ENCODE measurements at regions not wholly inside any gene's neighbourhood (a gene's known extent, or its start where the extent isn't known, plus 50 kb on each side); places are given as distances from the start of the nearest gene placed in this dataset.

DNA sequence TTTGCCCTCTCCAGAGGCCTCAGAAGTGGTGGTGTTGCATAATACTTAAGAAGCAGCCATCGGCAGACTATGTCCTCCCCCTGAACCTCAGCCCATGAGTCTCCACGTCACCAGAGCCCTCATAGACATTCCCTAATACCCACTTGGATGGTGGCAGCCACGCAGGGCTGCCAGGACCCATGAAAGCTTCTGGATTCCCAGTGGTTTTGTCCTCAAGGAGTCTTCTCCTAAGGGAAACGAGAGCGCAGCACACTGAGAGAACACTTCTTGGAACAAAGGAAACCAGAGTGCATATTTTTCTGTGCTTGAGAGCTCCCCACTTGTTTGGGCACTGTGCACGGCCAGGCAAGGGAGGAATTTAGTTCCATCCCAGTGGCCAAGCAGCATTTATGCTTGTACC is 204.1 kb upstream of the DMD start:
- no peak for DNase-seq
- TF ChIP-seq, protein P1, sequence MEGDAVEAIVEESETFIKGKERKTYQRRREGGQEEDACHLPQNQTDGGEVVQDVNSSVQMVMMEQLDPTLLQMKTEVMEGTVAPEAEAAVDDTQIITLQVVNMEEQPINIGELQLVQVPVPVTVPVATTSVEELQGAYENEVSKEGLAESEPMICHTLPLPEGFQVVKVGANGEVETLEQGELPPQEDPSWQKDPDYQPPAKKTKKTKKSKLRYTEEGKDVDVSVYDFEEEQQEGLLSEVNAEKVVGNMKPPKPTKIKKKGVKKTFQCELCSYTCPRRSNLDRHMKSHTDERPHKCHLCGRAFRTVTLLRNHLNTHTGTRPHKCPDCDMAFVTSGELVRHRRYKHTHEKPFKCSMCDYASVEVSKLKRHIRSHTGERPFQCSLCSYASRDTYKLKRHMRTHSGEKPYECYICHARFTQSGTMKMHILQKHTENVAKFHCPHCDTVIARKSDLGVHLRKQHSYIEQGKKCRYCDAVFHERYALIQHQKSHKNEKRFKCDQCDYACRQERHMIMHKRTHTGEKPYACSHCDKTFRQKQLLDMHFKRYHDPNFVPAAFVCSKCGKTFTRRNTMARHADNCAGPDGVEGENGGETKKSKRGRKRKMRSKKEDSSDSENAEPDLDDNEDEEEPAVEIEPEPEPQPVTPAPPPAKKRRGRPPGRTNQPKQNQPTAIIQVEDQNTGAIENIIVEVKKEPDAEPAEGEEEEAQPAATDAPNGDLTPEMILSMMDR (IDR thresholded peaks at IDR 0.05), result no peak
- ATAC-seq, result no peak
- Mint-ChIP-seq H3K4me3 (no peak overlapping the region), H3K4me1 (ENCODE audit: low read depth) (no peaks in the 10 kb centered on the region), H3K9me3 (peaks cover 3% of the 10 kb centered on the region), H3K27me3 (no peaks in the 10 kb centered on the region), H3K36me3 (ENCODE audit: low read depth) (no peaks in the 10 kb centered on the region), H3K27ac (no peak overlapping the region)
- POLR2A ChIA-PET, result no interaction called here
- intact Hi-C loops (cut with micrococcal nuclease), result no loop called here
- CTCF ChIA-PET, result no interaction called here

DNA sequence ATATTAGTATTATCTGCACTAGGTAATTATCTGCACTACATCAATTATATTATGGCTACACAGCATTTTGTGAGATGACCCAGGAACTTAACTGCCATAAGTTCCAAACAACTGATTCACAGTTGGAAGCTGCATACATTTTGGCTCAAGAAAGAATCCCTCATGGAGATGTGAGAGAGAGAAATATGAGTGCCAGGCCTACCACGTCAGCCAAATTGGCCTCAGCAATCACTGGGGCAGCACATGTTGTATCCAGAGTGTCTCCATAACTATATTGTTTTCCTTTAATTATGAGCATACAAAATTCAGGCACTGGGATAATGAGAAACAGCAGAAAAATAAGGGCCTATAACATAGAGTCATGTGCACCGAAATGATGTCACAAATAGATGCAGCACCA is 174.2 kb upstream of the DMD start:
- Mint-ChIP-seq H3K4me1 (ENCODE audit: low read depth) (no peaks in the 10 kb centered on the region), H3K27ac (no peak overlapping the region), H3K9me3 (no peaks in the 10 kb centered on the region), H3K4me3 (no peak overlapping the region), H3K36me3 (ENCODE audit: low read depth) (no peaks in the 10 kb centered on the region), H3K27me3 (no peaks in the 10 kb centered on the region)
- POLR2A ChIA-PET, result no interaction called here
- DNase-seq, result no peak
- CTCF ChIA-PET, result no interaction called here
- intact Hi-C loops (cut with micrococcal nuclease), result no loop called here
- ATAC-seq, result no peak
- TF ChIP-seq, protein P1 (IDR thresholded peaks at IDR 0.05), result no peak

DNA sequence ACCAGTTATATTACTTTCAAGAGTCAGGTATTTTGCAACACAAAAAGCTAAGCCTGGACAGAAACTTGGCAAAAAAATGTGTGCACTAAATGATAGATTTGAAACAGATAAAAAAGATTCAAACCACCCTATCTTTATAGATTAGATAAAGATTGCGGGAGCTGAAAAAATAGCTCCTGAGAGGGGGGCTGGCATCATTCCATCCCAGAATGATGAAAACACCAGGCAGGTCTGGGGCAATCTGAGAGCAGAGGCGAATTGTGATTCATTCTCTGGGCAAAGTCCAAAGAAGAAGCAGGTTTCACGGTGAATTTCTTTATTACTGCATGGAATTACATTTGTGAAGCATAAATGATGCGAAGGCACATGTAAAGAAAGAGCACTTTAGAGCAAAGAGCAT is 168.5 kb upstream of the DMD start:
- H3K36me3 Mint-ChIP-seq (ENCODE audit: low read depth), result no peaks in the 10 kb centered on the region
- TF ChIP-seq, protein P1 (IDR thresholded peaks at IDR 0.05), result no peak
- ChIA-PET POLR2A (no interaction called here), CTCF (no interaction called here)
- intact Hi-C loops (cut with micrococcal nuclease), result no loop called here
- ATAC-seq (no peak), DNase-seq (no peak)
- H3K9me3 Mint-ChIP-seq, result no peaks in the 10 kb centered on the region
- no peak overlapping the region for H3K4me3 Mint-ChIP-seq
- H3K4me1 Mint-ChIP-seq (ENCODE audit: low read depth), result no peaks in the 10 kb centered on the region
- no peaks in the 10 kb centered on the region for H3K27me3 Mint-ChIP-seq
- no peak overlapping the region for H3K27ac Mint-ChIP-seq

DNA sequence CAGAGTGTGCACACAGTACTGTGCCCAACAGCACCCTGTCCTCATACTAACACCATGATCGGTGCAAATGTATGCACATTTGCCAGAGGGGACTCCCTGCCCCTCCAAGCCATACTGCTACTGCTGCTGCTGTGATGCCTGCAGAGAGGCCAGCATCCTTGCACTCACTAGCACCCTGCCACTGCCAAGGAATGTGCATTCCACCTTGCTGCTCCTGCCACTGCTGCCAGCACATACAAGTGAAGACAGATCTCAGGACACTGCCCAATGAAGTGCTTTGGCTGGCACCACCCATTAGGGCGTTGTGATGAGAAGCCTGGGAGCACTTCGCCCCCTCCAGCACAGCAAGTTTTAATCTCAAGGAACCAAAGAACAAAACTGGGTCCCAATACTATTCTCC is 146.3 kb upstream of the DMD start:
- no peaks in the 10 kb centered on the region for H3K4me1 Mint-ChIP-seq (ENCODE audit: low read depth)
- intact Hi-C loops (cut with micrococcal nuclease), result no loop called here
- TF ChIP-seq, protein P1 (IDR thresholded peaks at IDR 0.05), result no peak
- H3K4me3 Mint-ChIP-seq, result no peak overlapping the region
- DNase-seq (no peak), ATAC-seq (no peak)
- POLR2A ChIA-PET, result no interaction called here
- no peaks in the 10 kb centered on the region for H3K36me3 Mint-ChIP-seq (ENCODE audit: low read depth)
- no peak overlapping the region for H3K27ac Mint-ChIP-seq
- H3K9me3 Mint-ChIP-seq, result no peaks in the 10 kb centered on the region
- no peaks in the 10 kb centered on the region for H3K27me3 Mint-ChIP-seq
- CTCF ChIA-PET, result no interaction called here

DNA sequence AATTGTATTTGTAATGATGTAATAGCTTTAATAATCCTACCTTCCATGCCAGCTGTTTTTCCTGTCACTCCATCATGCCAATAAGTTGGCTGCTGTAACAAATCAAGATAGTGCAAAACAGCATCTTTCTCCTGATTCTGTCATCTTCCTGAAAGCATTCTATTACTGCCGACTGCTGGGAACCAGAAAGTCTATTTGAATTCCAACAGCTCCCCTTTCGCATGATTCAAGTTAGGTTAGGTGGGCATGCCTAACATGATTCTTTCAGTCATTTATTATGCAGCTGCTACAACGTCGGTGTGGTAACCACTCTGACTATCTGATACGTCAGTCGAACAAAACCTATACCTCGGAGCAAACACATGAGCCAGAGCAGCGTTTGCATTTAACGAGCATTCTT is 127.9 kb upstream of the DMD start:
- intact Hi-C loops (cut with micrococcal nuclease), result no loop called here
- ATAC-seq (no peak), DNase-seq (no peak)
- H3K4me1 Mint-ChIP-seq (ENCODE audit: low read depth), result no peaks in the 10 kb centered on the region
- CTCF ChIA-PET, result no interaction called here
- H3K27me3 Mint-ChIP-seq, result no peaks in the 10 kb centered on the region
- no peaks in the 10 kb centered on the region for H3K9me3 Mint-ChIP-seq
- POLR2A ChIA-PET, result no interaction called here
- no peak overlapping the region for H3K27ac Mint-ChIP-seq
- H3K4me3 Mint-ChIP-seq, result no peak overlapping the region
- H3K36me3 Mint-ChIP-seq (ENCODE audit: low read depth), result no peaks in the 10 kb centered on the region
- TF ChIP-seq, protein P1 (IDR thresholded peaks at IDR 0.05), result no peak
